Left lung (tissue), 4 donors: ENCODE measurements at regions not wholly inside any gene's neighbourhood (a gene's known extent, or its start where the extent isn't known, plus 50 kb on each side); places are given as distances from the start of the nearest gene placed in this dataset.

Experiments
- ATAC-seq: fragments of 200-7000 bp; cut with Tn5 transposase; one replicate; pipeline ENCODE4 v1.9.1; 2020; ENCODE audit warnings: moderate library complexity
- DNase-seq, 4 donors: peaks; one replicate each; pipeline ENCODE4 v3.0.0-alpha.2; 2013 to 2020
- H3K27ac ChIP-seq, 2 donors: fragments of 200-600 bp; sonication (generic) in 1 of 2; one replicate each; pipeline versions ENCODE4 v1.5.0 to v1.8.0; 2020 to 2021
- H3K27me3 ChIP-seq, 2 donors: fragments of 200-600 bp; sonication (generic) in 1 of 2; one replicate each; pipeline versions ENCODE4 v1.5.0 to v1.8.0; 2020 to 2021
- H3K36me3 ChIP-seq, 2 donors: fragments of 200-600 bp; sonication (generic) in 1 of 2; one replicate each; pipeline versions ENCODE4 v1.5.0 to v1.8.0; 2020 to 2021
- H3K4me1 ChIP-seq, 2 donors: fragments of 200-600 bp; one replicate each; pipeline ENCODE4 v1.8.0; 2021
- H3K4me3 ChIP-seq, 2 donors: fragments of 200-600 bp; sonication (generic) in 1 of 2; one replicate each; pipeline versions ENCODE4 v1.5.0 to v1.8.0; 2020 to 2021; ENCODE audit warnings: mild to moderate bottlenecking in 1 of 2
- H3K9me3 ChIP-seq, 2 donors: fragments of 200-600 bp; sonication (generic) in 1 of 2; one replicate each; pipeline versions ENCODE4 v1.5.0 to v1.8.0; 2020 to 2021
- intact Hi-C, 2 donors: fragments of 100-400 bp; cut with DNase I; formaldehyde crosslinking; loops; one replicate each; pipeline versions ENCODE4 v1.11.2 to v1.14.2; 2022
- TF ChIP-seq, protein P1 (sequence below), 2 donors: fragments of 200-600 bp; sonication (generic) in 1 of 2; IDR thresholded peaks; one replicate each; pipeline versions ENCODE4 v1.5.0 to v1.8.0; 2021; ENCODE audit warnings: antibody characterized with exemption in 2 of 2
- donor health status: DM: no; HTN: yes; CAD: no.
- donor health status: DM: no; HTN: no; CAD: no.

DNA sequence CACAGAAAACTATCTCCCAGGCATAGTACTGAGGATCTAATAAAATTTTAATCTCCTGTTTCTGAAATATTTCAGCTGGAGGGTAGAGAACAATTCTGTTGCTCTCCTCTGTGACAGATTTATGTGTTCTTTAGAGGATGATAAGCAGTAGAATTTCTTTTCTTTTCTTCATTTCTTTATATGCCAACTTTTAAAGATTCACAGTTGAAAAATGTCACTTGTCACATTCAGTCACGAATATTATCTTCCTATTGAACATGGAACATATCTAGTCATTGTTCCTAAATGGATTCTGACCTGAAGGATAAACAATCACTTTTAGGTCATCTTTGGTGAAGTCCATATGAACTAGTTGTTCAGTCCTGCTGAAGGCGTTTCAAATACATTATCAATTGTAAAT, 585.5 kb upstream of the DPPA4 start:
- no peak overlapping the region for H3K27ac ChIP-seq
- no peaks in the 10 kb centered on the region for H3K27me3 ChIP-seq
- no peaks in the 10 kb centered on the region for H3K36me3 ChIP-seq
- TF ChIP-seq, protein P1, sequence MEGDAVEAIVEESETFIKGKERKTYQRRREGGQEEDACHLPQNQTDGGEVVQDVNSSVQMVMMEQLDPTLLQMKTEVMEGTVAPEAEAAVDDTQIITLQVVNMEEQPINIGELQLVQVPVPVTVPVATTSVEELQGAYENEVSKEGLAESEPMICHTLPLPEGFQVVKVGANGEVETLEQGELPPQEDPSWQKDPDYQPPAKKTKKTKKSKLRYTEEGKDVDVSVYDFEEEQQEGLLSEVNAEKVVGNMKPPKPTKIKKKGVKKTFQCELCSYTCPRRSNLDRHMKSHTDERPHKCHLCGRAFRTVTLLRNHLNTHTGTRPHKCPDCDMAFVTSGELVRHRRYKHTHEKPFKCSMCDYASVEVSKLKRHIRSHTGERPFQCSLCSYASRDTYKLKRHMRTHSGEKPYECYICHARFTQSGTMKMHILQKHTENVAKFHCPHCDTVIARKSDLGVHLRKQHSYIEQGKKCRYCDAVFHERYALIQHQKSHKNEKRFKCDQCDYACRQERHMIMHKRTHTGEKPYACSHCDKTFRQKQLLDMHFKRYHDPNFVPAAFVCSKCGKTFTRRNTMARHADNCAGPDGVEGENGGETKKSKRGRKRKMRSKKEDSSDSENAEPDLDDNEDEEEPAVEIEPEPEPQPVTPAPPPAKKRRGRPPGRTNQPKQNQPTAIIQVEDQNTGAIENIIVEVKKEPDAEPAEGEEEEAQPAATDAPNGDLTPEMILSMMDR (IDR thresholded peaks at IDR 0.05): no peak
- H3K4me3 ChIP-seq: no peak overlapping the region
- intact Hi-C loops: no loop called here
- no peak for DNase-seq
- no peak for ATAC-seq
- H3K9me3 ChIP-seq: no peaks in the 10 kb centered on the region
- no peaks in the 10 kb centered on the region for H3K4me1 ChIP-seq

DNA sequence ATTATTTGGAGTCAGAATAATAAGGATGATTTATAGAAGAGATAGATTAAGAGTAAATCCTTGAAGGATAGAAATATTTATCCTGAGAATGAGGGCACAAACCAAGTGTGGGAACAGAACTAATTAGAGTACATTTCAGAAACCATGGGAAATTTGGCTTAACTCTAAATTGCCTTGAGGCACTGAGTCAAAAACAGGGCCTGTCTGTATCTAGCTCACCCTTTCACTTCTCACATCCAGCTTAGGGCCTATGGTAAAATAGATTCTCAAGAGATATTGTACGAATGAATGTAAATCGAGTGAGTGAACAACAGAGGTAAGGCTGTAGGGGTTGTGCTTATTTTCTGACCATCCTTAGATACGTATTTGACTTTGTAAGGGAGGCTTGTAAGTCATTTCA, 586.1 kb upstream of the DPPA4 start:
- TF ChIP-seq, protein P1 (IDR thresholded peaks at IDR 0.05): no peak
- no peak for DNase-seq
- intact Hi-C loops: no loop called here
- Histone ChIP-seq H3K36me3 (no peaks in the 10 kb centered on the region), H3K9me3 (no peaks in the 10 kb centered on the region), H3K27me3 (no peaks in the 10 kb centered on the region), H3K27ac (no peak overlapping the region), H3K4me1 (no peaks in the 10 kb centered on the region), H3K4me3 (no peak overlapping the region)
- ATAC-seq: no peak

DNA sequence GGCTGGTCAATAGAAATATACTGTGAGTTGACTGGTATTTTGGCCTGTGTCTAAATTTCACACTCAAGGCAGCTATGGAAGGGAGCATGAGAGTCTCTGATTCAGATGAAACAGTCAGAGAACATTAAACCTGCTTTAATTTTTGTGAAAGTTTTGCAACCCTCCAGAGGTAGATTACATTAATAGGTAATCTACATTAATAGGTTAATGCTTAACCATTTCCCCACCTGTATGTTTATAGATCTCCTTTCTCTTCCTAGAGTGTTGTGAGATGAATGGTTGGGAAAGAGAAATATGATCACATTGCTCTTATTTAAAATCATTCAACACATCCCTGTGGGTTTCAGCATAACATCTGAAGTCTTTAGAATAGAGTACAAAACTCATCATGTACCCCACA, 586.9 kb upstream of the DPPA4 start:
- intact Hi-C loops: no loop called here
- Histone ChIP-seq H3K27me3 (no peaks in the 10 kb centered on the region), H3K27ac (no peak overlapping the region), H3K36me3 (no peaks in the 10 kb centered on the region), H3K4me3 (no peak overlapping the region), H3K4me1 (no peaks in the 10 kb centered on the region), H3K9me3 (no peaks in the 10 kb centered on the region)
- TF ChIP-seq, protein P1 (IDR thresholded peaks at IDR 0.05): no peak
- no peak for DNase-seq
- ATAC-seq: no peak

DNA sequence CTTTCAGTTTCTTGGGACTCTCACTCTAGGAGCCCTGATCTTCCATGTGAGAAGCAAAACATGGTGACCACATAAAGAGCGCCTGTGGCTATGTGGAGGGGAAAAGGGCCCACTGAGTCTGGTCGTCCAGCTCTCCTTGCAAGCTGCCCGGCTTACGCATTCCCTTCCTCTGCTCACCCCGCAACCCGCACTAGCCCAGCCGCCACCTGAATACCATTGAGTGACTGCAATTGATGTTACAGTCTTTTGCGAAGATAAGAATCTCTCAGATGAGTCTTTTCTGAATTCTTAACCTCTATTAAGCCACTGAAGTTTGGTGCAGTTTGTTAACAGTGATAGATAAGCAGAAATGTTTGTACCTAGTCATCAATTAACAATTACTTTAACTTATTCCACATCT, 589.0 kb upstream of the DPPA4 start:
- intact Hi-C loops: no loop called here
- H3K4me1 ChIP-seq: no peaks in the 10 kb centered on the region
- H3K4me3 ChIP-seq: no peak overlapping the region

DNA sequence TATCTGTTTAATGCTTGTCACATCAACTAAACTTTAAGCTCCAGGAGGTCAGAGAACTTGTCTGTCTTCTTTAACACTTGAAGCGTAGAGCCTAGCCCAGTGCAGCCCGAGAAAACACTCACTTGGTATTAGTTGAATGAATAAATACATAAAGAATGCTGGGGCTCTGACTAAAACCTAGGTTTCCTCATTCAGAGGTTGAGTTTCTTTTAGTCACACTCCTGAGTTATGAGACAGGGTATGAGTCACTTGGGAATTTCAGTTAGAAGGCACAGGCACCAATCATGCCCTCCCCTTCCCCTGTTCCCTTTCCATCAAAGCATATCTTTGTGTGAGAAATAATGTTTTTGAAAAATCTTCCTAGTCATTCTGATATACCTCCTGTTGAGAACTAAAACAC, 589.8 kb upstream of the DPPA4 start:
- TF ChIP-seq, protein P1 (IDR thresholded peaks at IDR 0.05): no peak
- Histone ChIP-seq H3K36me3 (no peaks in the 10 kb centered on the region), H3K9me3 (no peaks in the 10 kb centered on the region), H3K4me3 (no peak overlapping the region), H3K27ac (no peak overlapping the region), H3K4me1 (no peaks in the 10 kb centered on the region), H3K27me3 (no peaks in the 10 kb centered on the region)
- ATAC-seq (peak; percentile 71), DNase-seq (no peak)
- intact Hi-C loops: no loop called here

More for the DNA sequence above, 589.0 kb upstream of the DPPA4 start:
- TF ChIP-seq, protein P1 (IDR thresholded peaks at IDR 0.05): no peak
- no peak for DNase-seq
- no peak for ATAC-seq
- no peaks in the 10 kb centered on the region for H3K9me3 ChIP-seq
- no peaks in the 10 kb centered on the region for H3K27me3 ChIP-seq
- H3K36me3 ChIP-seq: no peaks in the 10 kb centered on the region
- H3K27ac ChIP-seq: no peak overlapping the region
